Upper lobe of left lung (tissue), 4 donors: ENCODE measurements at regions not wholly inside any gene's neighbourhood (a gene's known extent, or its start where the extent isn't known, plus 50 kb on each side); places are given as distances from the start of the nearest gene placed in this dataset.

ENCODE experiments used
- CTCF ChIP-seq, 6 experiments: fragments of 450-650 bp in 4 of 6; fragments of 200-600 bp in 2 of 6; sonication (generic) in 2 of 6; IDR thresholded peaks; one replicate each; pipeline ENCODE4 v1.5.1; 2016 to 2019; ENCODE audit warnings: antibody characterized with exemption in 6 of 6
- POLR2A ChIP-seq, 4 donors: fragments of 450-650 bp; IDR thresholded peaks; one replicate each; pipeline ENCODE4 v1.5.1; 2016 to 2017; ENCODE audit warnings: antibody characterized with exemption in 4 of 4, mild to moderate bottlenecking in 2 of 4

DNA sequence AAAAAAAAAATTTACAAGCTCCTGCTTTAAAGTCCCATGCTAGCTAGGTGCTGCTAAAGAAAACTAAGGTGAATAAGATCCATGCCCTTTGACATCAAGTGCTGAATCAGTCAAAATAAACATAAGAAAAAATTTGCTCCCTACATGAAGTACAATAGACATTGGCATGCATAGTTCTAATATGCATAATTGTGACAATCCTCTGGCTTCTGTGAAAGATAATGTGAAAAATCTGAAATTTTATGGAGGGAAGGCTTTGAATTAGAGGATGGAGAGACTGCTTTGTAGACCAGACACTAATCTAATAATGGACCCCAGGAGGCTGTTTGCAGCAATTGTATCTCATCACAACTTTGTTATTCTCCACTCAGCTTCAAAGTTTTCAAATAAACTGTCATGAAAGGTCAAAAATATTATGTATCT is 127.9 kb upstream of the CDK1 start:
- TF ChIP-seq POLR2A (IDR thresholded peaks at IDR 0.05) (no peak), CTCF (IDR thresholded peaks at IDR 0.05) (no peak)
